T-helper 17 cell (primary cell): ENCODE measurements at regions not wholly inside any gene's neighbourhood (a gene's known extent, or its start where the extent isn't known, plus 50 kb on each side); places are given as distances from the start of the nearest gene placed in this dataset.

Experiments used
- ATAC-seq: fragments of 150-1000 bp; cut with Tn5 transposase; 2 replicates; pipeline ENCODE4 v1.10.0; 2021; ENCODE audit warnings: mild to moderate bottlenecking, moderate library complexity
- DNase-seq, 3 donors: peaks; one replicate each; pipeline versions ENCODE4 v3.0.0 to v3.0.0-alpha.2; 2020 to 2021
- H3K9me3 ChIP-seq: one replicate; pipeline ENCODE4 v1.7.0; 2013; ENCODE audit warnings: low read length, mild to moderate bottlenecking; ENCODE audit not compliant: control insufficient read depth, poor library complexity, severe bottlenecking
- H3K27ac Mint-ChIP-seq: one replicate; pipeline ENCODE4 v1.8.0; 2022; ENCODE audit warnings: mild to moderate bottlenecking, moderate library complexity, mixed read lengths
- H3K27me3 Mint-ChIP-seq: one replicate; pipeline ENCODE4 v1.8.0; 2022; ENCODE audit warnings: mixed read lengths
- H3K36me3 Mint-ChIP-seq: one replicate; pipeline ENCODE4 v1.8.0; 2022; ENCODE audit warnings: low read depth, mixed read lengths
- H3K4me1 Mint-ChIP-seq: one replicate; pipeline ENCODE4 v1.8.0; 2022; ENCODE audit warnings: mild to moderate bottlenecking, mixed read lengths
- H3K4me3 Mint-ChIP-seq: one replicate; pipeline ENCODE4 v1.8.0; 2022; ENCODE audit warnings: mild to moderate bottlenecking, moderate library complexity, mixed read lengths

GRCh38 chr1:5751163-5751540, 241.1 kb downstream of the NPHP4 start:
- no peak for ATAC-seq
- Mint-ChIP-seq H3K36me3 (peaks cover 3% of the 10 kb centered on the region), H3K4me3 (no peak overlapping the region), H3K27me3 (peaks cover 33% of the 10 kb centered on the region), H3K4me1 (peaks cover 3% of the 10 kb centered on the region), H3K27ac (no peak overlapping the region)
- H3K9me3 ChIP-seq, result no peaks in the 10 kb centered on the region
- DNase-seq, result no peak

- ATAC-seq, result no peak
- Mint-ChIP-seq H3K36me3 (peaks cover 3% of the 10 kb centered on the region), H3K4me3 (no peak overlapping the region), H3K27me3 (peaks cover 34% of the 10 kb centered on the region), H3K4me1 (peaks cover 6% of the 10 kb centered on the region), H3K27ac (no peak overlapping the region)
- DNase-seq, result no peak
- H3K9me3 ChIP-seq, result no peaks in the 10 kb centered on the region
Observed at GRCh38 chr1:5750186-5751162, 241.8 kb downstream of the NPHP4 start.

- H3K4me3 Mint-ChIP-seq, result no peak overlapping the region
- ATAC-seq (no peak), DNase-seq (no peak)
- H3K4me1 Mint-ChIP-seq, result peaks cover 10% of the 10 kb centered on the region
- peaks cover 7% of the 10 kb centered on the region for H3K36me3 Mint-ChIP-seq
- peaks cover 41% of the 10 kb centered on the region for H3K27me3 Mint-ChIP-seq
- no peaks in the 10 kb centered on the region for H3K9me3 ChIP-seq
- no peak overlapping the region for H3K27ac Mint-ChIP-seq
Observed at GRCh38 chr1:5748286-5749225, 243.7 kb downstream of the NPHP4 start.

GRCh38 chr1:5747426-5748285, 244.6 kb downstream of the NPHP4 start:
- Mint-ChIP-seq H3K27me3 (peaks cover 45% of the 10 kb centered on the region), H3K4me3 (no peak overlapping the region), H3K36me3 (peaks cover 7% of the 10 kb centered on the region), H3K27ac (no peak overlapping the region), H3K4me1 (peaks cover 10% of the 10 kb centered on the region)
- H3K9me3 ChIP-seq, result no peaks in the 10 kb centered on the region
- ATAC-seq (no peak), DNase-seq (no peak)

GRCh38 chr1:5746611-5747425, 245.4 kb downstream of the NPHP4 start:
- Mint-ChIP-seq H3K27ac (no peak overlapping the region), H3K4me3 (no peak overlapping the region), H3K36me3 (peaks cover 7% of the 10 kb centered on the region), H3K4me1 (peaks cover 14% of the 10 kb centered on the region), H3K27me3 (peaks cover 45% of the 10 kb centered on the region)
- ATAC-seq (no peak), DNase-seq (no peak)
- H3K9me3 ChIP-seq, result no peaks in the 10 kb centered on the region

- Mint-ChIP-seq H3K4me3 (peak overlapping the region; percentile 31), H3K4me1 (peaks cover 14% of the 10 kb centered on the region), H3K36me3 (peaks cover 7% of the 10 kb centered on the region), H3K27me3 (peaks cover 45% of the 10 kb centered on the region), H3K27ac (no peak overlapping the region)
- DNase-seq (peak; percentile 33 to 54 (median 39)), ATAC-seq (peak; percentile 68)
- no peaks in the 10 kb centered on the region for H3K9me3 ChIP-seq
Observed at GRCh38 chr1:5745800-5746610, 246.2 kb downstream of the NPHP4 start.

GRCh38 chr1:5744911-5745799, 247.1 kb downstream of the NPHP4 start:
- H3K4me3 Mint-ChIP-seq, result no peak overlapping the region

GRCh38 chr1:5744341-5744740, 247.9 kb downstream of the NPHP4 start:
- ATAC-seq (no peak), DNase-seq (no peak)
- H3K9me3 ChIP-seq, result no peaks in the 10 kb centered on the region
- peaks cover 34% of the 10 kb centered on the region for H3K27me3 Mint-ChIP-seq
- H3K4me1 Mint-ChIP-seq, result peaks cover 13% of the 10 kb centered on the region
- no peak overlapping the region for H3K4me3 Mint-ChIP-seq
- H3K36me3 Mint-ChIP-seq, result peaks cover 4% of the 10 kb centered on the region
- H3K27ac Mint-ChIP-seq, result peak overlapping the region; percentile 0

More at GRCh38 chr1:5744911-5745799, 247.1 kb downstream of the NPHP4 start:
- Mint-ChIP-seq H3K27me3 (peaks cover 39% of the 10 kb centered on the region), H3K4me1 (peaks cover 14% of the 10 kb centered on the region), H3K27ac (peak overlapping the region; percentile 0), H3K36me3 (peaks cover 7% of the 10 kb centered on the region)
- no peaks in the 10 kb centered on the region for H3K9me3 ChIP-seq
- DNase-seq, result no peak
- ATAC-seq, result no peak

GRCh38 chr1:5743435-5744095, 248.7 kb downstream of the NPHP4 start:
- Mint-ChIP-seq H3K36me3 (peaks cover 4% of the 10 kb centered on the region), H3K4me3 (no peak overlapping the region), H3K27ac (no peak overlapping the region), H3K4me1 (peaks cover 13% of the 10 kb centered on the region), H3K27me3 (peaks cover 34% of the 10 kb centered on the region)
- no peak for DNase-seq
- H3K9me3 ChIP-seq, result no peaks in the 10 kb centered on the region
- no peak for ATAC-seq

GRCh38 chr1:5742801-5743200, 249.4 kb downstream of the NPHP4 start:
- ATAC-seq, result no peak
- Mint-ChIP-seq H3K27me3 (peaks cover 34% of the 10 kb centered on the region), H3K36me3 (peaks cover 4% of the 10 kb centered on the region), H3K27ac (no peak overlapping the region), H3K4me3 (no peak overlapping the region), H3K4me1 (peaks cover 13% of the 10 kb centered on the region)
- no peaks in the 10 kb centered on the region for H3K9me3 ChIP-seq
- no peak for DNase-seq
